MCF 10A (cell line): ENCODE measurements at regions not wholly inside any gene's neighbourhood (a gene's known extent, or its start where the extent isn't known, plus 50 kb on each side); places are given as distances from the start of the nearest gene placed in this dataset.

ENCODE experiments used
- BruUV-seq: library from RNA; stranded (reverse); fragments of 400-500 nt; replicated peaks from 2 replicates; lab custom pipeline; 2021; lab: Mats Ljungman, UMichigan
- CTCF ChIA-PET: fragments of 300-600 bp; sonication (Branson Sonifier 250); formaldehyde crosslinking; extraction: SDS; loops from one replicate; lab custom pipeline; 2021; ENCODE audit warnings: antibody characterized with exemption, inconsistent platforms; lab: Yijun Ruan, JAX
- POLR2A ChIA-PET: fragments of 300-600, 350-650 bp; sonication (Branson Sonifier 250); formaldehyde crosslinking; extraction: SDS; loops from one replicate; lab custom pipeline; 2020; ENCODE audit warnings: antibody characterized with exemption, inconsistent platforms; lab: Yijun Ruan, JAX
- DNase-seq: peaks from one replicate; pipeline ENCODE4 v3.0.0-alpha.2; 2018; ENCODE audit not compliant: unreplicated experiment
- H3K27ac Mint-ChIP-seq: one replicate; pipeline ENCODE4 v1.8.0; 2022; ENCODE audit warnings: mild to moderate bottlenecking, low read depth, mixed read lengths; ENCODE audit not compliant: unreplicated experiment
- H3K27me3 Mint-ChIP-seq: one replicate; pipeline ENCODE4 v1.8.0; 2022; ENCODE audit warnings: mixed read lengths; ENCODE audit not compliant: insufficient read depth, unreplicated experiment
- H3K36me3 Mint-ChIP-seq: one replicate; pipeline ENCODE4 v1.8.0; 2022; ENCODE audit warnings: mild to moderate bottlenecking, moderate library complexity, mixed read lengths; ENCODE audit not compliant: insufficient read depth, unreplicated experiment
- H3K4me1 Mint-ChIP-seq: one replicate; pipeline ENCODE4 v1.8.0; 2022; ENCODE audit warnings: mixed read lengths; ENCODE audit not compliant: insufficient read depth, unreplicated experiment
- H3K4me3 Mint-ChIP-seq: one replicate; pipeline ENCODE4 v1.8.0; 2022; ENCODE audit warnings: mild to moderate bottlenecking, moderate library complexity, mixed read lengths; ENCODE audit not compliant: unreplicated experiment
- H3K9me3 Mint-ChIP-seq: one replicate; pipeline ENCODE4 v1.8.0; 2022; ENCODE audit warnings: mixed read lengths; ENCODE audit not compliant: unreplicated experiment
- CTCF ChIP-seq: fragments of 200-600 bp; IDR thresholded peaks from one replicate; pipeline ENCODE4 v1.8.0; 2022; ENCODE audit warnings: antibody characterized with exemption, mild to moderate bottlenecking; ENCODE audit not compliant: unreplicated experiment
- intact Hi-C: fragments of 100-400 bp; cut with micrococcal nuclease; formaldehyde crosslinking; loops from 2 replicates; pipeline ENCODE4 v1.14.1; 2022

GRCh38 chr13:89733829-89734228 lies 1613.7 kb upstream of the MIR17HG start:
- no TSS peak for BruUV-seq
- Mint-ChIP-seq H3K27ac (no peak overlapping the region), H3K36me3 (no peaks in the 10 kb centered on the region), H3K9me3 (no peaks in the 10 kb centered on the region), H3K27me3 (no peaks in the 10 kb centered on the region), H3K4me1 (no peaks in the 10 kb centered on the region), H3K4me3 (no peak overlapping the region)
- TF ChIP-seq CTCF, result no peak
- CTCF ChIA-PET, result no interaction called here
- no peak for DNase-seq
- POLR2A ChIA-PET, result no interaction called here
- intact Hi-C loops, result no loop called here

DNA sequence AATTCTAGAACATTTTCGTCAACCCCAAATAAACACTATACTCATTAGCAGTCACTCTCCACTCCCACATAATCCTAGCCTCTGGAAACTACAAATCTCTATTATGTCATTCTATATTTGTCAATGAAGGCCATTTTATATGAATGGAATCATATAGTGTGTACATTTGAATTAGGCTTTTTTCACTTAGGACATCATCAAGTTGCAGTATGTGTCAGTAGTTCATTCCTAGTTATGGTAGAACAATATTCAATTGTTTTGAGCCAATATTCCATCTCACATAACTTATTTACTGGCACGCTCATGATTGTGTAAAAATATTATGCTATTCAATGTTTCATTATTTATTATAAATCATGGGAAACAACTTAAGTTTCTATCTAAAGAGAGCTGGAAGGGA lies 1610.4 kb upstream of the MIR17HG start:
- BruUV-seq, result no TSS peak
- no peak for DNase-seq
- Mint-ChIP-seq H3K4me3 (no peak overlapping the region), H3K36me3 (no peaks in the 10 kb centered on the region), H3K27me3 (no peaks in the 10 kb centered on the region), H3K27ac (no peak overlapping the region), H3K4me1 (no peaks in the 10 kb centered on the region), H3K9me3 (no peaks in the 10 kb centered on the region)
- no peak for TF ChIP-seq CTCF
- ChIA-PET POLR2A (interaction anchor here (1.3 kb wide), 1 partner anchor 12 kb away, joined by 5 read pairs; no protein-coding TSS in a partner anchor), CTCF (no interaction called here)
- intact Hi-C loops, result no loop called here

GRCh38 chr13:89738072-89738471 lies 1609.4 kb upstream of the MIR17HG start:
- Mint-ChIP-seq H3K27me3 (no peaks in the 10 kb centered on the region), H3K9me3 (no peaks in the 10 kb centered on the region), H3K36me3 (no peaks in the 10 kb centered on the region), H3K4me3 (no peak overlapping the region), H3K27ac (no peak overlapping the region), H3K4me1 (no peaks in the 10 kb centered on the region)
- CTCF ChIA-PET, result interaction anchor here (0.9 kb wide), 1 partner anchor 8 kb away, joined by 3 read pairs; no protein-coding TSS in a partner anchor
- POLR2A ChIA-PET, result interaction anchor here (1.3 kb wide), 1 partner anchor 10 kb away, joined by 5 read pairs; no protein-coding TSS in a partner anchor
- TF ChIP-seq CTCF, result no peak
- intact Hi-C loops, result no loop called here
- no peak for DNase-seq
- BruUV-seq, result no TSS peak

DNA sequence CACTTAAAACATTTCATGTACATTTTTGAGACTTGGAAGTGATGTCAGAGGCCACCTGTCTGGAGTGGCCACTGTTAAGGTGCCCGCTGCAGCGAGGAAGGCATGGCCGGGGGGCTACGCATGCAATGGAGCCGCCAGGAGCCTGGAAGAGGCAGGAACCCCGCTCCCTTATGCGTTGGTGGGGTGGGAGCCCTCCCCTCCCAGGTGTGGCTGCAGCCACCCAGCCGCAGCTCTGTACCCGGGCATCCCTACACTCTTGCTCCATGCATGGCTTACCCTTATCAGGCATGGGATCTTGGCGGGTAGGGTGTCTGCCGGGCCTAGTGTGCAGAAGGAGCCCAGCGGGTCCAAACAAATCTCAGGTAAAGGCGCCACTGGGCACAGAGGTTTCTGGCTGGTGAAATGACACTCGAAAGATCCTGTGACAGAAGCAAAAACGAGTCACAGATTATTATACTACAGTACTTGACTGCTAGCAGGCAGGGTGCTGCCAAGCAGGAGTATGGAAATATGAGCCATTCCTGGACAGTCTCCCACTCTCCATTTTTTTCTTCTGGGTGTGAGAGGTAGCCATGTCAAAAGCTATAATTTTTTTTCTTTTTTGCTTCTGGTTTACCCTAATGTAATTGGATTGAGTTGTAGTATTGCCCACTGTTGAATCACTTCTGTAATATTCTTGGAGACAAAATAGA lies 1606.3 kb upstream of the MIR17HG start:
- ChIA-PET POLR2A (no interaction called here), CTCF (no interaction called here)
- intact Hi-C loops, result no loop called here
- H3K4me3 Mint-ChIP-seq, result no peak overlapping the region
- DNase-seq, result no peak
- no peaks in the 10 kb centered on the region for H3K9me3 Mint-ChIP-seq
- no peak for TF ChIP-seq CTCF
- no peaks in the 10 kb centered on the region for H3K36me3 Mint-ChIP-seq
- no TSS peak for BruUV-seq
- no peak overlapping the region for H3K27ac Mint-ChIP-seq
- H3K4me1 Mint-ChIP-seq, result no peaks in the 10 kb centered on the region
- no peaks in the 10 kb centered on the region for H3K27me3 Mint-ChIP-seq
